ENCODE measurements at regions not wholly inside any gene's neighbourhood (a gene's known extent, or its start where the extent isn't known, plus 50 kb on each side); places are given as distances from the start of the nearest gene placed in this dataset.

DNA sequence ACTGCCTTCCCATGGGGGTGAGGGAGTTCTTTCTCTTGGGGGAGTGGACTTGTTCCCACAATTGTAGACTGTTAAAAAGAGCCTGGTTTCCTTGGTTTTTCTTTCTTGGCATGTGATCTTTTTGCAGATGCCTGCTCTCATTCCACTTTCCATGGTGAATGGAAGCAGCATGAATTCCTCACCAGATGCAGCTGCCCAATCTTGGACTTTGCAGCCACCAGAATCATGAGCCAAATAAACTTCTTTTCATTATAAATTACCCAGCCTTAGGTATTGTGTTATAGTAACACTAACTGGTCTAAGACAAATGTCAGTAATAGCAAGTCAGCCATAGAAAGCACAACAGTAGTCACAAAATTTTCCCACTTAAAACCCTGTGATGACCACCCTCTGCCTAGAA is 260.5 kb upstream of the THBS1 start:
- TF ChIP-seq POLR2A (IDR thresholded peaks at IDR 0.05; ENCODE audit: control extremely low read depth in 1 of 2, low read depth in 2 of 2, low read length in 2 of 2), result no peak
- TF ChIP-seq POLR2AphosphoS5 (IDR thresholded peaks at IDR 0.05; ENCODE audit: low read depth, low read length), result no peak
- TF ChIP-seq ASH2L (IDR thresholded peaks at IDR 0.05; ENCODE audit: low read length), result no peak
- TF ChIP-seq, protein P1, sequence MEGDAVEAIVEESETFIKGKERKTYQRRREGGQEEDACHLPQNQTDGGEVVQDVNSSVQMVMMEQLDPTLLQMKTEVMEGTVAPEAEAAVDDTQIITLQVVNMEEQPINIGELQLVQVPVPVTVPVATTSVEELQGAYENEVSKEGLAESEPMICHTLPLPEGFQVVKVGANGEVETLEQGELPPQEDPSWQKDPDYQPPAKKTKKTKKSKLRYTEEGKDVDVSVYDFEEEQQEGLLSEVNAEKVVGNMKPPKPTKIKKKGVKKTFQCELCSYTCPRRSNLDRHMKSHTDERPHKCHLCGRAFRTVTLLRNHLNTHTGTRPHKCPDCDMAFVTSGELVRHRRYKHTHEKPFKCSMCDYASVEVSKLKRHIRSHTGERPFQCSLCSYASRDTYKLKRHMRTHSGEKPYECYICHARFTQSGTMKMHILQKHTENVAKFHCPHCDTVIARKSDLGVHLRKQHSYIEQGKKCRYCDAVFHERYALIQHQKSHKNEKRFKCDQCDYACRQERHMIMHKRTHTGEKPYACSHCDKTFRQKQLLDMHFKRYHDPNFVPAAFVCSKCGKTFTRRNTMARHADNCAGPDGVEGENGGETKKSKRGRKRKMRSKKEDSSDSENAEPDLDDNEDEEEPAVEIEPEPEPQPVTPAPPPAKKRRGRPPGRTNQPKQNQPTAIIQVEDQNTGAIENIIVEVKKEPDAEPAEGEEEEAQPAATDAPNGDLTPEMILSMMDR (IDR thresholded peaks at IDR 0.05; ENCODE audit: control extremely low read depth in 1 of 3, insufficient read depth in 1 of 3, low read depth in 1 of 3, low read length in 3 of 3), result no peak
- no peak for TF ChIP-seq TAF1 (IDR thresholded peaks at IDR 0.05; ENCODE audit: low read depth, low read length)
- no peak for TF ChIP-seq BRCA1 (IDR thresholded peaks at IDR 0.05; ENCODE audit: low read depth, low read length)
- TF ChIP-seq RAD21 (IDR thresholded peaks at IDR 0.05 in 1 of 2, conservative IDR thresholded peaks at IDR 0.05 in 1 of 2; ENCODE audit: low read depth in 2 of 2, low read length in 2 of 2), result no peak
- no peak for TF ChIP-seq TEAD4 (IDR thresholded peaks at IDR 0.05; ENCODE audit: low read depth, low read length)
- TF ChIP-seq RFX5 (IDR thresholded peaks at IDR 0.05; ENCODE audit: borderline replicate concordance, low read depth, low read length), result no peak
- TF ChIP-seq SIN3A (conservative IDR thresholded peaks at IDR 0.05 in 1 of 2, IDR thresholded peaks at IDR 0.05 in 1 of 2; ENCODE audit: low read depth in 1 of 2, low read length in 2 of 2), result no peak
- TF ChIP-seq, protein P2, sequence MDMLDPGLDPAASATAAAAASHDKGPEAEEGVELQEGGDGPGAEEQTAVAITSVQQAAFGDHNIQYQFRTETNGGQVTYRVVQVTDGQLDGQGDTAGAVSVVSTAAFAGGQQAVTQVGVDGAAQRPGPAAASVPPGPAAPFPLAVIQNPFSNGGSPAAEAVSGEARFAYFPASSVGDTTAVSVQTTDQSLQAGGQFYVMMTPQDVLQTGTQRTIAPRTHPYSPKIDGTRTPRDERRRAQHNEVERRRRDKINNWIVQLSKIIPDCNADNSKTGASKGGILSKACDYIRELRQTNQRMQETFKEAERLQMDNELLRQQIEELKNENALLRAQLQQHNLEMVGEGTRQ (IDR thresholded peaks at IDR 0.05; ENCODE audit: low read length), result no peak
- no peak for TF ChIP-seq GABPA (IDR thresholded peaks at IDR 0.05; ENCODE audit: borderline replicate concordance, insufficient read depth, low read length)
- no peak for TF ChIP-seq JUND (IDR thresholded peaks at IDR 0.05; ENCODE audit: low read length)
- no peak for TF ChIP-seq EP300 (IDR thresholded peaks at IDR 0.05; ENCODE audit: borderline replicate concordance in 1 of 2, low read depth in 2 of 2, low read length in 2 of 2)
